ENCODE measurements at regions not wholly inside any gene's neighbourhood (a gene's known extent, or its start where the extent isn't known, plus 50 kb on each side); places are given as distances from the start of the nearest gene placed in this dataset.

GRCh38 chr1:56189946-56190805 is 389.2 kb downstream of the PLPP3 start:
- no peak for TF ChIP-seq TAF1 (IDR thresholded peaks at IDR 0.05; ENCODE audit: low read depth, low read length)
- no peak for TF ChIP-seq POLR2A (IDR thresholded peaks at IDR 0.05; ENCODE audit: low read depth, low read length)
- no peak for TF ChIP-seq POLR2AphosphoS5 (IDR thresholded peaks at IDR 0.05; ENCODE audit: low read depth, low read length)
- no peak for TF ChIP-seq SPI1 (IDR thresholded peaks at IDR 0.05; ENCODE audit: low read depth, low read length)
- TF ChIP-seq PAX5 (IDR thresholded peaks at IDR 0.05; ENCODE audit: insufficient read depth, low read length, severe bottlenecking), result no peak
